Heart right ventricle (tissue), 16 donors: ENCODE measurements at regions not wholly inside any gene's neighbourhood (a gene's known extent, or its start where the extent isn't known, plus 50 kb on each side); places are given as distances from the start of the nearest gene placed in this dataset.

ENCODE experiments used
- ATAC-seq, 8 donors: fragments of 200-7000 bp; cut with Tn5 transposase; one replicate each; pipeline ENCODE4 v1.9.1; 2020; ENCODE audit warnings: mild to moderate bottlenecking in 8 of 8, moderate library complexity in 8 of 8, moderate number of reproducible peaks in 1 of 8
- DNase-seq, 2 donors: peaks; one replicate each; pipeline ENCODE4 v3.0.0-alpha.2; 2020
- H3K27ac ChIP-seq, 10 donors: fragments of 200-600 bp; sonication (generic) in 2 of 10; one replicate each; pipeline versions ENCODE4 v1.5.0 to v1.8.0; 2020 to 2022; ENCODE audit warnings: mild to moderate bottlenecking in 3 of 10
- H3K27me3 ChIP-seq, 7 donors: fragments of 200-600 bp; one replicate each; pipeline ENCODE4 v1.8.0; 2021 to 2022; ENCODE audit warnings: mild to moderate bottlenecking in 2 of 7
- H3K36me3 ChIP-seq, 9 donors: fragments of 200-600 bp; sonication (generic) in 1 of 9; one replicate each; pipeline versions ENCODE4 v1.5.0 to v1.8.0; 2020 to 2022; ENCODE audit warnings: mild to moderate bottlenecking in 2 of 9
- H3K4me1 ChIP-seq, 9 donors: fragments of 200-600 bp; sonication (generic) in 1 of 9; one replicate each; pipeline versions ENCODE4 v1.5.0 to v1.8.0; 2020 to 2022; ENCODE audit warnings: mild to moderate bottlenecking in 4 of 9
- H3K4me3 ChIP-seq, 10 donors: fragments of 200-600 bp; sonication (generic) in 2 of 10; one replicate each; pipeline versions ENCODE4 v1.5.0 to v1.8.0; 2020 to 2022; ENCODE audit warnings: mild to moderate bottlenecking in 7 of 10, moderate library complexity in 2 of 10
- H3K9me3 ChIP-seq, 11 donors: fragments of 200-600 bp in 10 of 11; sonication (generic) in 2 of 11; one replicate each; pipeline versions ENCODE4 v1.5.0 to v1.8.0; 2013 to 2022; ENCODE audit warnings: mild to moderate bottlenecking in 2 of 11, control low read depth in 1 of 11, moderate library complexity in 1 of 11
- WGBS, 2 donors: extraction: QIAGEN DNeasy Blood & Tissue Kit; methylation state at CpG; one replicate each; pipeline ENCODE4 v1.1.7; 2013; ENCODE audit warnings: inconsistent platforms in 1 of 2; 5-methylcytosine and 5-hydroxymethylcytosine counted together
- intact Hi-C, 10 donors: fragments of 100-400 bp; cut with DNase I; formaldehyde crosslinking; loops; one replicate each; pipeline versions ENCODE4 v1.11.1 to v1.14.2; 2022
- TF ChIP-seq, protein P1 (sequence below), 9 donors: fragments of 200-600 bp; sonication (generic) in 2 of 9; IDR thresholded peaks; one replicate each; pipeline versions ENCODE4 v1.5.0 to v1.8.0; 2021 to 2022; ENCODE audit warnings: antibody characterized with exemption in 9 of 9, mild to moderate bottlenecking in 5 of 9, moderate library complexity in 1 of 9
- donor health status: Arrhythmogenic right ventricular cardiomyopathy.
- donor health status: ischemic (EF 13 %, LVEDD 7.1; RV severe dilation, severe dysfunction).
- donor health status: healthy with polysubstance abuse.
- donor health status: DM: no; HTN: yes; CAD: no.
- donor health status: DM: no; HTN: no; CAD: no.
- donor health status: ischemic (EF 25% LVEDD 6.9; RV normal size, moderate dysfunction).
- donor health status: ischemic (EF 25% LVEDD 5.7; RV mildly dilated, moderate dysfunction).
- donor health status: healthy.
- donor health status: DM: yes; HTN: yes; CAD: no.
- donor health status: Ischemic cardiomyopathy.
- donor health status: ischemic (EF 35%, LVEDD 5.7; RV mildly dilated, moderate dysfunction).
- donor health status: nonischemic (EF 11% LVEDD 7.7; RV severe dilation, severe dysfunction).
- donor health status: DM: yes; HTN: yes; CAD: no.
- donor health status: PGD.
- donor health status: ischemic (EF 29% LVEDD 5.4; RV normal size, mild dysfunction).
- donor health status: nonischemic (EF 23%, LVEDD 6.1; RV moderate dilation, normal function).

GRCh38 chr6:43907789-43908472 lies 137.9 kb downstream of the VEGFA start:
- Histone ChIP-seq H3K4me3 (no peak overlapping the region), H3K27me3 (peaks cover 0 to 6% (median 0%) of the 10 kb centered on the region in 7 donors), H3K27ac (peak overlapping the region in 3 of 10 donors; percentile 11 to 71 (median 67)), H3K36me3 (no peaks in the 10 kb centered on the region), H3K4me1 (peaks cover 0 to 11% (median 0%) of the 10 kb centered on the region in 9 donors), H3K9me3 (no peaks in the 10 kb centered on the region)
- intact Hi-C loops, result no loop called here
- 55 to 66% methylated on average over 4 of the region's 4 CpGs for WGBS, 2 donors
- DNase-seq, result peak in 1 of 2 donors; percentile 51
- ATAC-seq, result peak in 7 of 8 donors; percentile 18 to 82 (median 71)
- TF ChIP-seq, protein P1, sequence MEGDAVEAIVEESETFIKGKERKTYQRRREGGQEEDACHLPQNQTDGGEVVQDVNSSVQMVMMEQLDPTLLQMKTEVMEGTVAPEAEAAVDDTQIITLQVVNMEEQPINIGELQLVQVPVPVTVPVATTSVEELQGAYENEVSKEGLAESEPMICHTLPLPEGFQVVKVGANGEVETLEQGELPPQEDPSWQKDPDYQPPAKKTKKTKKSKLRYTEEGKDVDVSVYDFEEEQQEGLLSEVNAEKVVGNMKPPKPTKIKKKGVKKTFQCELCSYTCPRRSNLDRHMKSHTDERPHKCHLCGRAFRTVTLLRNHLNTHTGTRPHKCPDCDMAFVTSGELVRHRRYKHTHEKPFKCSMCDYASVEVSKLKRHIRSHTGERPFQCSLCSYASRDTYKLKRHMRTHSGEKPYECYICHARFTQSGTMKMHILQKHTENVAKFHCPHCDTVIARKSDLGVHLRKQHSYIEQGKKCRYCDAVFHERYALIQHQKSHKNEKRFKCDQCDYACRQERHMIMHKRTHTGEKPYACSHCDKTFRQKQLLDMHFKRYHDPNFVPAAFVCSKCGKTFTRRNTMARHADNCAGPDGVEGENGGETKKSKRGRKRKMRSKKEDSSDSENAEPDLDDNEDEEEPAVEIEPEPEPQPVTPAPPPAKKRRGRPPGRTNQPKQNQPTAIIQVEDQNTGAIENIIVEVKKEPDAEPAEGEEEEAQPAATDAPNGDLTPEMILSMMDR (IDR thresholded peaks at IDR 0.05), result no peak

GRCh38 chr6:43907312-43907711 lies 137.3 kb downstream of the VEGFA start:
- intact Hi-C loops, result no loop called here
- Histone ChIP-seq H3K4me3 (no peak overlapping the region), H3K27me3 (peaks cover 0 to 6% (median 0%) of the 10 kb centered on the region in 7 donors), H3K27ac (peak overlapping the region in 3 of 10 donors; percentile 11 to 71 (median 67)), H3K36me3 (no peaks in the 10 kb centered on the region), H3K9me3 (no peaks in the 10 kb centered on the region), H3K4me1 (peaks cover 0 to 11% (median 0%) of the 10 kb centered on the region in 9 donors)
- TF ChIP-seq, protein P1 (IDR thresholded peaks at IDR 0.05), result no peak
- DNase-seq (no peak), ATAC-seq (peak in 2 of 8 donors; percentile 51 to 70)
- WGBS, 2 donors, result 77 to 78% methylated on average over 2 of the region's 2 CpGs

- TF ChIP-seq, protein P1 (IDR thresholded peaks at IDR 0.05), result no peak
- peaks cover 0 to 6% (median 0%) of the 10 kb centered on the region in 7 donors for H3K27me3 ChIP-seq
- no peak for DNase-seq
- H3K36me3 ChIP-seq, result no peaks in the 10 kb centered on the region
- intact Hi-C loops, result no loop called here
- H3K4me3 ChIP-seq, result no peak overlapping the region
- no peaks in the 10 kb centered on the region for H3K9me3 ChIP-seq
- 72 to 74% methylated on average over 6 of the region's 6 CpGs for WGBS, 2 donors
- peaks cover 0 to 11% (median 0%) of the 10 kb centered on the region in 9 donors for H3K4me1 ChIP-seq
- no peak for ATAC-seq
- H3K27ac ChIP-seq, result no peak overlapping the region
Measured at GRCh38 chr6:43904311-43905123, 134.5 kb downstream of the VEGFA start.

GRCh38 chr6:43903739-43904290 lies 133.8 kb downstream of the VEGFA start:
- Histone ChIP-seq H3K4me1 (peaks cover 0 to 11% (median 0%) of the 10 kb centered on the region in 9 donors), H3K27me3 (peaks cover 0 to 6% (median 0%) of the 10 kb centered on the region in 7 donors), H3K27ac (no peak overlapping the region), H3K9me3 (no peaks in the 10 kb centered on the region), H3K36me3 (no peaks in the 10 kb centered on the region), H3K4me3 (no peak overlapping the region)
- ATAC-seq (peak in 3 of 8 donors; percentile 47 to 50 (median 49)), DNase-seq (no peak)
- TF ChIP-seq, protein P1 (IDR thresholded peaks at IDR 0.05), result no peak
- intact Hi-C loops, result no loop called here
- WGBS, 2 donors, result 87% methylated on average over 7 of the region's 7 CpGs
